ENCODE measurements at regions not wholly inside any gene's neighbourhood (a gene's known extent, or its start where the extent isn't known, plus 50 kb on each side); places are given as distances from the start of the nearest gene placed in this dataset.

- TF ChIP-seq CHD2 (IDR thresholded peaks at IDR 0.05; ENCODE audit: low read length, partially characterized antibody) (no peak), CTCF (IDR thresholded peaks at IDR 0.05) (no peak)
Measured at GRCh38 chr5:68367717-68368116, 152.2 kb downstream of the PIK3R1 start.
